C4-2B (cell line): ENCODE measurements at regions not wholly inside any gene's neighbourhood (a gene's known extent, or its start where the extent isn't known, plus 50 kb on each side); places are given as distances from the start of the nearest gene placed in this dataset.

Source experiments
- ZFX ChIP-seq: fragments of 450-650 bp; IDR thresholded peaks from 2 replicates; pipeline ENCODE4 v1.6.1; 2017
- TF ChIP-seq, protein P1 (sequence below): fragments of 450-650 bp; conservative IDR thresholded peaks from 2 replicates; pipeline ENCODE4 v1.5.1; 2017; ENCODE audit warnings: mild to moderate bottlenecking

DNA sequence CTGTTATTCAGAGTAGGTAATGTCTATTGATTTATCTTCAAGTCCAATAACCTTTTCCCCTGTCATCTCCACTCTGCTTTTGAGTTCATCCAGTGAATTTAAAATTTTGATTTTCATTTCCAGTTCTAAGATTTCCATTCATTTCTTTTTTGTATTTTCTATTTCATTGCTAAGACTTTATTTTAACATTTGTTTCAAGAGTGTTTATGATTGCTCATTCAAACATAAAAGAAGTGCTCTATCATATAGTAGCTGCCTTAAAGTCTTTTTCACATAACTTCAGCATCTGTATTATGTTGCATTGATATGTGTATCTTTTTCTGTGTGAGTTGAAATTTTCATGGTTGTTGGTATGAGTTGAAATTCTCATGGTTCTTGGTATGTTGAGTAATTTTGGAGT is 341.6 kb downstream of the SOX4 start:
- TF ChIP-seq, protein P1, sequence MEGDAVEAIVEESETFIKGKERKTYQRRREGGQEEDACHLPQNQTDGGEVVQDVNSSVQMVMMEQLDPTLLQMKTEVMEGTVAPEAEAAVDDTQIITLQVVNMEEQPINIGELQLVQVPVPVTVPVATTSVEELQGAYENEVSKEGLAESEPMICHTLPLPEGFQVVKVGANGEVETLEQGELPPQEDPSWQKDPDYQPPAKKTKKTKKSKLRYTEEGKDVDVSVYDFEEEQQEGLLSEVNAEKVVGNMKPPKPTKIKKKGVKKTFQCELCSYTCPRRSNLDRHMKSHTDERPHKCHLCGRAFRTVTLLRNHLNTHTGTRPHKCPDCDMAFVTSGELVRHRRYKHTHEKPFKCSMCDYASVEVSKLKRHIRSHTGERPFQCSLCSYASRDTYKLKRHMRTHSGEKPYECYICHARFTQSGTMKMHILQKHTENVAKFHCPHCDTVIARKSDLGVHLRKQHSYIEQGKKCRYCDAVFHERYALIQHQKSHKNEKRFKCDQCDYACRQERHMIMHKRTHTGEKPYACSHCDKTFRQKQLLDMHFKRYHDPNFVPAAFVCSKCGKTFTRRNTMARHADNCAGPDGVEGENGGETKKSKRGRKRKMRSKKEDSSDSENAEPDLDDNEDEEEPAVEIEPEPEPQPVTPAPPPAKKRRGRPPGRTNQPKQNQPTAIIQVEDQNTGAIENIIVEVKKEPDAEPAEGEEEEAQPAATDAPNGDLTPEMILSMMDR = no peak
- no peak for TF ChIP-seq ZFX
